NCI-H2029 treated with DMSO at 0.1 percent for 48 hours (cell line): ENCODE measurements at regions not wholly inside any gene's neighbourhood (a gene's known extent, or its start where the extent isn't known, plus 50 kb on each side); places are given as distances from the start of the nearest gene placed in this dataset.

Source experiments
- DNase-seq: peaks from one replicate; lab custom pipeline; 2025; lab: John Stamatoyannopoulos, UW

DNA sequence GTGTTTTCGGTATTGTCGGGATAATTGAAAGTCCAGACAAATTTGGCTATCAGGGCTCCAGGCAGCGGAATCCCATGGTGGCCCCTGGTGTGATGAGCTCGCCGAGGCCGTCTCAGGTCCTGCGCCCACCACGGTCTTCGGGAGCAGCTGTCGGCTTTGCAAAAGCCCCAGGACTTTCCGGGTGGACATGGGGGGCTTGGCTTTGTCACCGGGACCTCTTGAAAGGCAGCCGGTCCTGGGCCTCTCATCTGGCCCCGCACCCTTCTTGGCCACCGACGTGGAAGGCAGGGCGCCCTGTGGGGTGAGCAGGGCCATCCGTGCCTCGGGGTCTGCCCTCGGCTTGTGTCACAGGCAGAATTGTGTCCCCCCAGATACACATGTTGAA lies 87.1 kb upstream of the ACTRT2 start:
- no peak for DNase-seq

- DNase-seq: no peak
These were observed 86.6 kb upstream of the ACTRT2 start for GRCh38 chr1:2934642-2935081.

DNA sequence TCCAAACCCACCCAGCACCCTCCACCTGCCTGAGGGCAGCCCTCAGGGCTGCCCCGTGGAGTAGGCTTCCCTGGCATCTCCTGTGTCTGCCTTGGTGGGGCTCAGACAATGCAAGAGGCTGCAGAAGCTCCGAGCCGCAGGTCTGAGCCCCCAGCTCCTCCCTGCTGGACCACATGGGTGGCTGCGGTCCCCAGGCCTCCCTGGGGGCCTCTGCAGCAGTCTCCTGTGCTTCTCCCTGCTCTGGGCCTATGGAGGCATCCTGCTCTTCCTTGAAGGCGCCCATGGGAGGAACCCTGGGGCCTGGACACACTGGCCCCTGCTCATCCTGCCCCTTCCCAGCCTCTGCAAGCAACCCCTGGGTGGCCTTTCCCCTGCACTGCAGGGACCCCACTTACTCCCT lies 86.1 kb upstream of the ACTRT2 start:
- no peak for DNase-seq

DNA sequence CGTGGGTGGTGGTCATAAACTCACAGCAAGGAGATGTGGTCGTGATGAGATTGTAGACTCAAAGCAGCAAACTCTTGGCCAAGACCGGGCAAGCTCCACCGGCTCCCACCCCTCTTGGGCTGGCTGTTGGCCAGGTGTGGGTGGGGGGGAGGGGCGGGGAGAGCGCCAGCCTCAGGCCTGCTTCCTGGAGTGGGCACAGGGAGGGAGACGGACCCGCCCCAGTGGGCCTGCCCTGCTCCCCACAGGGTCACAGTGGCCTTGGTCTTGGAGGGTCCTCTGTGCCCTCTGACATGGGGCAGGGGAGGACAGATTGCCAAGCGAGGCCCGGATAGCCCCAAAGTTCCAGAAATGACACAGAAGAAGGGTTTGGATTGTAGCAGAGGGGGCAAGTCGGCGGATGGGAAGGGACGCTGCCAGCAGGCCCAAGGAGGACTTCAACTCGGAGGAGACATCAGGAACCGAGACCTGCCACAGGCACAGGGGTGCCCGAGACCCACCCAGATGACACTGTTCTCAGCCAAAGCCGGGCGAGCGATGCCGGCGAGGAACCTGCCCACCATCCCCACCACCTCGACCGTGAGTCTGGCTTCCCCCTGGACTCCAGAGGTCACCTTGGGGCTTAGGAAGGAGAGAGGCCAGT lies 85.4 kb upstream of the ACTRT2 start:
- DNase-seq: no peak

DNA sequence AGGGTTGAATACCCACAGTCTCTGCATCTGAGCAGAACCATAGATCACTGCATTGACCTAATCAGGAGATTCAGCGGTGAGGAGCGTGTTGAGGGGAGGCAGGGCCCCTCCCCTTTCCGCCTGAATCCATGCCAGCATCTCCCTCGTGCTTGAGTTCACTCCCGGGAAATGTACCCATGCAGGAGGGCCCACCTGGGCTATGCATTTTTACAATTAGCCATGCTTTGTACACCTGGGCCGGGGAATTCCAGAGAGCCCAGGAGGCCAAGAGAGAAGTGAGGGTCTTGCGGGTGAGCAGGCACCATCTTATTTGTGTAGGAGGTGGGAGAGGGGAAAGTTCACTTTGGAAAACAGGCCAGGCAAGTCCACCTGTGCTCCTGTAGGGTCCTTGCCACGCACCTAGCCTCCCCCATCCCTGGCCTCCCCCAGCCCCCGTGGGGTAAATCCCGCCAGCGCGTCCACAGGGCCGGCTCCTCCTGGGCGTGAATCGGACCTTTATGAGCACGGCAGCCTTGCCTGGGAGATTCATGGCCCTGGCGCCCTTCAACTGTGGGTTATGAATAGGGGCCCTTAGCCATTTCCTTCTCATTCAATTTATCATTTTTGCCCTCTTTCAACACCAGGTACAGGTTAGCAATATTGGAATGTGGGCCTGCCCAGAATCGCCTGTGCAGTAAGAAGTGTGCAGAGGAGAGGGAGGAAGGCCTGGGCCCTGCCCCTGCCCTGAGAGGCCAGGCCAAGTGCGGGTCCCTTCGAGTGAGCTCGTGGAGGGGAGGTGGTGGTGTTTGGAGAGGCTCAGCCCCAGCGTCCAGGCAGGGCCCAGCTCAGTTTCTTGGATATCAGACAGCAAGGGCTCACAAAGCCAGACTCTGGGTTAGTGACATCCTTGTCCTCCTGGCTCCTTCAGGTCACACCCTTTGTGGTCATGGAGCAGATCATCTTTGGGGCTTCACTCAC lies 84.4 kb upstream of the ACTRT2 start:
- no peak for DNase-seq

GRCh38 chr1:2937805-2938204 lies 83.5 kb upstream of the ACTRT2 start:
- no peak for DNase-seq

DNA sequence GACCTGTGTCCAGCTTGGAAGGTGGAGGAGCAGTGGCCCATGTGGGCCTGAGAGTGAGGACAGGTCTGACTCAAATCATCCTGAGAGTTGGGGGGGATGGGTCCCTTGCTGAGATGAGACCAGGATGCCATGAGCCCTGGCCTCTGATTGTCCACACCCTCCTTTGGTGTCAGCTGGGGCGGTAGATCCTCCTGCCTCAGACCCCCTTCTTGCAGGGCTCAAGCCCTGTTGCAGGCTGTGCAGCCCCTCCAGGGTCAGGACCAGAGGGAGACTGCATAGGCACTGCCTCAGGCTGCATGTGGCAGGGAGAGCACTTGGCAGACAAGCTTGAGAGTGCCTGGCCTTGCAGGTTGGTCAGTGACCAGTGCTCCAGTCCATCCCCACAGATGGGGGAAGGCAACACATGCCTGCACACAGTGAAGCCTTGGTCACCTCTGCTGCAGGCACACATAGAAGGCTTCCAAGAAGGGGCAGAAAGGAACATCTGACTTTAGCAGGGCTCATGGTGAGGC lies 82.2 kb upstream of the ACTRT2 start:
- no peak for DNase-seq

GRCh38 chr1:2940178-2940577 lies 81.1 kb upstream of the ACTRT2 start:
- DNase-seq: no peak

GRCh38 chr1:2941040-2941439 lies 80.2 kb upstream of the ACTRT2 start:
- no peak for DNase-seq

DNA sequence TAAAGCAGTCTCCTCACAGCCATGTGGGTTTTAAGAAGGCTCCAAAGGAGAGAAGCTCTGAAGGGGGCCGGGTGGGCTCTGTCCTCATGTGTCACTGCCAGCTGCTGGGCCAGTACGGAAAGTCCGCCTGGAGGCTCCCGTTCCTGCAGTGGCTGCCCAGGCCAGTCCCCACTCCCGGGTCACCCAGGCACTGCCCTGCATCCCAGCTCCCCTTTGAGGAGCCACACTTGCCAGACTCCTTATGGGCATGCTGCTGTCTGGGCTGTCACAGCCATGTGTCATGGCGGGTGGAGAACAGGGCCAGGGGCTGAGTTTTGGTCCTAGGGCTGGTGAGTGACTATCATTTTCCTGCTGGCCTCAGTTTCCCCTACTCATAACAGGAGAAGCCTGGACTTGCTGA lies 79.4 kb upstream of the ACTRT2 start:
- DNase-seq: no peak

- DNase-seq: no peak
These were observed 78.9 kb upstream of the ACTRT2 start for GRCh38 chr1:2942410-2942809.

DNA sequence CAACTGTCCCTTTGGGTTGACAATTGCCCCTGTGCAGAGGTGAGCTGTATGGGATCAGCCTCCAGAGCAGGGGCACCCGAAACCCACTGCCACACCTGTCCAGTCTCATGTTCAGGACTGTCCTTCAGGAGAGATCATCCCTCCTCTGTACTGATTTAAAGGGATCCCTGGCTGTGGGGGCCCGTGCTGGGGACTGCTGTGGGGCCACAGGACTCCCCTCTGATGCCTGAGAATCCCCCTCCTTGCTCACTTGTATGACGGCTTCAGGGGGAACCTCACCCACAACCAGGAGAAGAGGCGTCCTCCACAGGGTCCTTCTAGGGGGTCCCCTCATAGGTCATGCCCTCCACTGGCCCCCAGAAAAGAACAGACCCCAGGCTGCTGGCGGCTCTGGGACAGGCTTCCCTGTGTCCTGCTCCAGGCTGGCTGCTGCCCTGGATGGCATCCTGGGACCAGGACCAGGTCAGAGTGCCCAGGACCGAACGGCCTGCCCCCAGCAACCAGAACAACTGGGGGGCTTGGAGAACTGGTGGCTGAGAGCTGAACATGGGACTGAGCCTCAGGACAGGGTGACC lies 77.5 kb upstream of the ACTRT2 start:
- DNase-seq: no peak

GRCh38 chr1:2944705-2945104 lies 76.6 kb upstream of the ACTRT2 start:
- no peak for DNase-seq

- DNase-seq: no peak
These were observed 75.4 kb upstream of the ACTRT2 start for GRCh38 chr1:2945821-2946231.

DNA sequence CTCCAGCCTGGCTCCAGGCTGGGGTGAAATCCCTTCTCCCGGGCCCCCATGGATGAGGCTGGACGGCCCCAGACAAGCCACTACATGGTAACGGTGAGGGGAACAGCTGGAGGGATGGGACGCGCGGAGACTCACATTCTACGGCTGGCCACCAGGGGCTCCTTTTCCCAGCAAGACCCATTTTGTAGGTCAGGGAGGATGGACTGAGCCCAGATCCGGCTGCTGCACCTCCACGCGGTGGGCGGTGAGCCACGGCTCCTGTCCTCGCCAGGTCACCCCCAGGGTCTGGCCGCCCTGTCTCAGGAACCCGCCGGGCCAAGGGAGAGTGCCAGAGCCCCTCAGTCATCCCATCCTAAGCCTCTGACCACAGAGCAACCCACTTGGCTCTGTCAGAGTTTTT lies 75.0 kb upstream of the ACTRT2 start:
- no peak for DNase-seq

- DNase-seq: no peak
These were observed 74.1 kb upstream of the ACTRT2 start for GRCh38 chr1:2946999-2947690.

DNA sequence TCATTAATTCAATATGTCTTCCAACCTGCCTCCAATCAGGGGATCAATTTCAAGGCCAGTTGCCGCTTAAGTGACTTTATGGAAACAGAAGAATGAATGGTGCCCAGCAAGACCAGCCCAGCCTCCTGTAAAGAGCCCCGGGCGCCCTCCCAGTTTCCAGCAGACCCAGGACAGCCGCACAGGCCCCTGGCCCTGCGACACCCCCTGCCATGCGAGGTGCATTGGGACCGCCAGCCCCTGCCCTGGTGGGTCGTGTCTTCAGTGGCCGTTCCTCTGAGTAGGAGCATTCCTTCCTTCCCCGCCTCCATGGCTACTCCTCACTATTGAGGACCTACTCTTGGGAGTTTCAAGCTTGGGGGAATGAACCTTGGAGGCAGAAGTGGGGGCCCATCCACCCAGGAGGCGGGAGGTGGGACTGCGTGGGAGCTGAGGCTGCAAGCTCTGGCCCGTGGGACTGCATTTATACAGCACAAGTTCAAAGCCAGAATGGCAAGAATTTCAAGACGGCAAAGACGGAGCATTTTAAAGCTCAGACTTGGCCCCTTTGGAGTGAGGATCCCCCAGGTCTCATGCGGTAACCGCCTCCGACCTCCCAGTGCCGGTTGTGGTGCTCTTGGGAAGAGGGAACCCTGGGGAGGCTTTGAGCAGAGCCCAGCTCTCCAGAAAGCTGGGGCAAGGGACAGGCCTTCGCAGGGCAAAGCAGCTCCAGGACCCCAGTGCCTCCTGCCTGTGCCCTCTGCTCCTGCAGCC lies 73.1 kb upstream of the ACTRT2 start:
- DNase-seq: no peak

- DNase-seq: no peak
These were observed 72.3 kb upstream of the ACTRT2 start for GRCh38 chr1:2948751-2949680.

DNA sequence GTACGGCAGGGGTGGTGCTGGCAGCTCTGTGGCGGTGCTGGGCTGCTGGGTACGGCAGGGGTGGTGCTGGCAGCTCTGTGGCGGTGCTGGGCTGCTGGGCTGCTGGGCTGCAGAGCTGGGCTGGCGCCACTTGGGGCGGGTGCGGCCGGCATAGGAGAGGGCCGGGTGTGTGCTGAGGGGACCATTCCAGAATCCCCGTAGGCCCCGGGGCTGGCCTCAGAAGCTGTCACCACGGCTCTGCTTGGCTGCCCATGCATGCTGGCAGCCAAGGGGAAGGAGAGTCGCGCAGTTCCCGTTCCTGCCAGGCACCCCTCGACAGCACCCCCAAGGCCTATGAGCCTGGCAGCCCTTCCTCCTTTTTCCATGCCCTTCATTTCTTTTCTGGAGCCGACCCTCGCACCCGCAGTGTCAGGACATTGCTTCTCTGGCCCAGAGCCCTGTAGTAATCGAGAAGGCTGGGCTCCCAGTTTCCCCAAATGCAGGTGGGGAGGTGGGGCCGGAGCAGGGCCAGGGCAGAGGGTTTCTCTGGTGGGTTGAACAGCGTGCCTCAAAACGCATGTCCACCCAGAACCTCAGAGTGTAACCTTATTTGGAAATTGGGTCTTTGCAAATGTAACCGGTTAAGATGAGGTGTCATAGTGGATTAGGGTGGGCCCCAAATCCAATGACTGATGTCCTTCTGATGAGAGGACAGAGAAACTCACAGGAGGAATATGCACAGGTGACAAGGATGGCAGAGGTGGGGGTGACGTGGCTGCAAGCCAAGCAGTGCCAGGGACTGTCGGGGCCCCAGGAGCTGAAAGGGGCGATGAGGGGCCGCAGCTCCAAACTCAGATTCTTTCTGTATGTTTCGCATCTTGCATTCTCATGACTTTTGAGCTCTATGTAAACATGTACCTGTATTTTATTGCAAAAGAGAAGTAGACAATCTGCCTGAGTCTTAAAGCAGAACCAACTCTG lies 71.0 kb upstream of the ACTRT2 start:
- DNase-seq: no peak
